Stimulated activated CD4-positive, alpha-beta T cell treated with anti-CD3 and anti-CD28 coated beads, Interleukin-2, amount 100 ng/mL, for 48 hours (primary cell): ENCODE measurements at regions not wholly inside any gene's neighbourhood (a gene's known extent, or its start where the extent isn't known, plus 50 kb on each side); places are given as distances from the start of the nearest gene placed in this dataset.

Experiments
- DNase-seq, 2 donors: peaks; one replicate each; pipeline ENCODE4 v3.0.0-alpha.2; 2020

DNA sequence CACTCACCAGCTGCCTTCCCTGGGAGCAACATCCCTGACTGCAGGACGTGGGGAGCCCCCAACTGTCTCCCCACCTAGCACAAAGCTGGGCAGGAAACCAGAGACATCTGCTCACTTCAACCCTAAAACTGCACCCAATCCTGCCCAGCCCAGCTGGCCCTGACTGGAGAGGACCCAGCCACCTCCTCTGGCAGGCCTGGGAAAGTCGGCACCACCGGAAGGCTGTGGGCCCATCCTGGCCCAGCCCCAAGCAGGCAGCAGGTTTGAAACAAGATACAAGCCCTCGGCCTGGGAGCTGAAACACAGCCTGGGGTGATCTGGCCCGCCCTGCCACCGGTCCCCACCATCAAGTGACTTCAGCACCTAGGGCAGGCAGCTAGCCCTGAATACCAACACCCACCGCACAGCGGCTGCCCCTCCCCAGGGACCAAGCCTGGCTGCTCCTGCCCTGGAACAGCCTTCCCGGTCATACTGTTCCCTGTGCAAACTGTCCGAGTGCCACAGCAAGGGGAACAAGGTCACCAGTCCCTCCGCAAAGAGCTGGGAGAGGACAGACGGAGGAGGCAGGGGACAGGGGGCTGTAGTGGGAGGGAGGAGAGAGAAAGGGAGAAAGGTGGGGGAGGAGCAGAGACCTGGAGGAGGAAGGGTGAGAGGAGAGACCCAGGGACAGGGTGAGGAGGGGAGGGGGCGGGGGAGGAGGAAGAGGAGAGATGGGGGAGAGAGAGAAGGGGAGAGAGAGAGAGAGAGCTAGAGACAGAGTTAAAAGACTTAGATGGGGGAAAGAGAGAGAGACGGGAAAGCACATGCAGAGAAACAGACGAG is 115.7 kb downstream of the RFLNA start:
- no peak for DNase-seq

DNA sequence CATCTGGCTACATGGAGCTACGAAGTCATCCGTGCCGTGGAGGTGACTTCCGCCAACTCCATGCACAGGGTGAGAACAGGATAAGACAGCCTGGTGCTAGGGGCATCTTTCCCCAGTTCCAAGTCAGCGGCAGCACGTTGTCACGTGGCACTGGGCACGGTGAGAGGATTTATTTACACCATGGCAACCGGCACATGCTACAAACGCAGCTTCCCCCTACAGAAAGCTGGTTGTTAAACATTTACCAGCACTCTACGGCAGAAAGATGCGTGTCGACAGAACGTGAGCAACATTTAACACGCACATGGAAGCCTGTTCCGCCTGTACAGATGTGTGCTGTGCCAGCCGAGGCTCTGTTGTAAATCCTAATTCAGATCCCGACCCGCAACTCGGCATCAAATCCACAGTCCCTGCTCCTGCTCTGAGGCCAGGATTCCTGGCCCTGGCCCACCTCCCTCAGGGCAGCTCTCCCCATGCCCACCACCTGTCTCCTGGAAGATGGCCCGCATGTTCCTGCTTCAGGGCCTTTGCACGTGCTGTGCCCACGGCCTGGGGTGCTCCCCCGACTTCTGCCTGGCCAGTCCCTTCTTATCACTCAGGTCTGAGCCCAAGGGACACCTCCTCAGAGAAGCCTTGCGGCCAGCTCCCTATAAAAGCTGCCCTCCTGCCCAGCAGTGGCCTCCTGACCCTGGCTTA is 114.1 kb downstream of the RFLNA start:
- no peak for DNase-seq

DNA sequence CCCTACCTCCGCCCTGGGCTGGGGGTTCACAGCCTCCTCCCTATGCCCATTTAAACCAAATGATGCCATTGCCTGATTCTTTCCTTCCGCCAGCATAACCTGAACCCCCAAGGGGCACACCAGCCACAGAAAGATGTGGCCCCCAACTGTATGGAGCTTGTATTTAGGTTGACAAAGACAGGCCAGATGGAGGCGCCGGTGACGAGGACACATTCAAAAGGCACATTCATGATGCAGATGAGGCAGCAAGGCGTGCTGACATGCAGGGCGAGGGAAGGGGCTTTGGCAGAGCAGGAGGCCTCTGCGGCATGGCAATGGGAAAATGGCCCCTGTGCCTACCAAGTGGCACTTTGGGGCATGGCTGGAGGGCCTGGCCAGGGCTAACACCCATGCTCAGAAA is 112.2 kb downstream of the RFLNA start:
- DNase-seq, result no peak

GRCh38 chr12:124406043-124406442 is 111.2 kb downstream of the RFLNA start:
- DNase-seq, result no peak

- no peak for DNase-seq
Measured at GRCh38 chr12:124405592-124405991, 110.7 kb downstream of the RFLNA start.

- DNase-seq, result no peak
Measured at GRCh38 chr12:124405151-124405550, 110.3 kb downstream of the RFLNA start.

- no peak for DNase-seq
Measured at GRCh38 chr12:124404162-124404784, 109.4 kb downstream of the RFLNA start.

DNA sequence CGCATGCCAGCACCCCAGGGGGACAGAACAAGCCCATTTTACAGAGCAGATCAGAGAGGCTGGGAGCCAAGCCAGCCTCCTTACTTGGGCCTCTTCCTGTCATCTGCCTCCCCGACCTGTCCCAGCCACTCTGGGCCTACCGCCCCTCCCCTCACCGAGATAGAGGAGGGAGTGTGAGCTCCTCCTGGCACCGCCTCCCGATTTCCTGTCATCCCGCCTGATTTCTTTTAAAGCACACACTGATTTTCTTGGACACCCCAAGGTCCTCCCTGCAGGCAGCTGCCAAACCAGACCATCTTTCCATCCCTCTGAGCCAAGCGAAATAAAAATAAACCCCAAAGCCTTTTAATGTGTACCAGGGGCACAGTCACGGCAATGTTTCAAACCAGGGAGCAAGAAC is 108.4 kb downstream of the RFLNA start:
- DNase-seq, result no peak

- DNase-seq, result no peak
Measured at GRCh38 chr12:124402248-124403066, 107.6 kb downstream of the RFLNA start.

DNA sequence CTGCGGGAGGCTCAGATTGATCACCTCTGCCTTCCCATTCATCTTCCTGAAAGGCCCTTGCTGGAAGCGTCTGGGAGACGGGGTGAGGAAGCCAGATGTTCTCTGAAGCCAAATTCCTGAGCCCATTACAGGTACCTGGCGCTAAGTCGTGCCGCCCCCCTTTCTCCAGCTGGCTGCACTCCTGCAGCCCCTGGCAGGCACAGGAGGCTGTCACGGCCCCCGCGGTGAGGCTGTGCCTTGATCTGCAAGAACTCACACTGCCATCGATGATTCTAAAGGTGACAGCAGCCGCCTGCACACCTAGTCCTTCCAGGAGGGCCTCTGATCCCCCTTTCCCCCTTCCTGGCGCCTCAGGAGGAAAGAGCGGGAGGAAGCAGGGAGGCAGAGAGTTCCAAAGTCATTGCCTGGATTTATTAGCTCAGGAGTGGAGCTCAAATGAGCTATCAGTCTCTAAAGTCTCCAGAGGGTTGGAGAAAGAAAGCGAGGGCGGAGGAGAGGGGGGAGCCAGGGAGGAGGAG is 106.9 kb downstream of the RFLNA start:
- no peak for DNase-seq

GRCh38 chr12:124400124-124400523 is 105.2 kb downstream of the RFLNA start:
- no peak for DNase-seq

DNA sequence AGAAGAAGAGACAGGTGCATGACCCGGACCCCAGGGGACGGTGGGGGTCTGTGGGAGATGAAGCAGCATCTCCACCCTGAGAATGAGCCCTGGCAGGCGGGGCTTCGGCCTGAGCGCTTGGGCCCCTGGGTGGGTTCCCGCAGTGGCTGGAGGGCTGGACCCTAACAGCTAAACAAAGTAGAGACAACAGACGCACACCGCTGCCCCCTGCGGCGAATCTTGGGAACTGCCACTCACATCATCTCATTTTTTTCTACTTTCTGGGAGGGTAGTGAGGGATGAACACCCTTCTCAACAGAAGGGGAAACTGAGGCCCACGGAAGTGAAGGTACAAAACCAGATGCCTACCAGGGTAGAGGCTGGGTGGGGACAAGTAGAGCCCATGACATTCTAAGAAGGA is 104.7 kb downstream of the RFLNA start:
- peak in 1 of 2 donors; percentile 19 for DNase-seq

DNA sequence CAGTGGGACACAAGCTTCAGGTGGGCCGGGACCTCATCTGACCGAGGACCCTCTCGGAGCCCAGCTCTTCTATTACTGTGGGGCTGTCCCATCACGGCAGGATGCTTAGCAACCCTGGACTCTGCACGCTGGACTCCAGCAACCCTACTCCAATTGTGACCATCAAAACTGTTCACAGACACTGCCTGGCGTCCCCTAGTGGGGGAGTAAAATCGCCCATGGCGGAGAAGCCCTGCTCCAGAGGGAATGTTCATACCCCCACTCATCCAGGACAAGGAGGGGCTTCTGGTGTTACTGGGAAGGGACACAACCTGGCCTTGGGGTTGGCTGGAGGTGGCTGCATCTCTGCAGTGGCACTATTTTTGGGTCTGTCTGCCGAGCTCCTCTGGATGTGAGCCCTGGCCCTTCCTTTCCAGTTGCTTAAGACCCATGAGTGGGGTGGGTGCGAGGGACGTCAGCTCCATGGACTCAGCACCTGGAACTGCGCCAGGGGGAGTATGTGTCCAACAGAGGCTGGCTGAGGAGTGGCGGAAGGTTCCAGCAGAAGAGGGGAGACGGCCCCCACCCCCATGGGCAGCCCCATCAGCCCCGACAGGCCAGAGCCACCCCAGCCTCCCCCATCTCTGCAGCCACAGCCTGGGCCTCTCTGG is 103.8 kb downstream of the RFLNA start:
- no peak for DNase-seq

DNA sequence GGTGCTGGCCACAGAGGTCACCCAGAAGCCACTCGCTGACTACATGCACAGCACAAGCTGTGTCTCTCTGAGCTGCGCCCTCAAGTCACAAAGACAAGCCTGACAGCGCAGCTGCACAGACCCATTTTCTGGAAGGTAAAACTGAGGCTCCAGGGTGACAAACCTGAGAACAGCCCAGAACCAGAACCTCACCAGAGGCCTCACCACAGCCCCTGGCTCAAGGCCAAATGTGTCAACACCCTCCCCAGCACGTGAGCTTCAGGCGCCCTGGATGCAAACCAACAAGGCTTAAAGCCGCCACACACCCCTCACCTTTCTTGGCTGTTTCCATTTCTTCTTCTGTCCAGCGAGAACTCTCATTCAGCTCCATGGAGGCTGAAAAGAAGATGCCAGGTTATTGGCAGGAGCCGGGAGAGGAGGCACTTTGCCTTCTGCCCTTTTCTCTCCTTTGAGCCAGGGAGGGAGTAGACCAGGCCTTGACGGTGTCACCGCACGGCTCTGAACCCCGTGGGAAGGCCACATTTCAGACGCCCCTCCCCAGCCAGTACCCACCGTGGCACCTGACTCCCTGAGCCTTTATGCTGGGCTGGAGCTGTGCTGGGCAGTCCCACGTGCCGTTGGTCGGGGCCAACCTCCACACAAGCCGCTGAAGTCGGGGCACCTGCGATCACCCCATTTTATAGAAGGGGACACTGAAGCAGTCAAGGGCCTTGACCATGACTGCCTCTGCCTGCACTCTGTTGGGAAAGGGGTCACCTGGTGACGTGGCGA is 103.1 kb downstream of the RFLNA start:
- DNase-seq, result no peak

- no peak for DNase-seq
Measured at GRCh38 chr12:124397399-124397679, 102.4 kb downstream of the RFLNA start.

DNA sequence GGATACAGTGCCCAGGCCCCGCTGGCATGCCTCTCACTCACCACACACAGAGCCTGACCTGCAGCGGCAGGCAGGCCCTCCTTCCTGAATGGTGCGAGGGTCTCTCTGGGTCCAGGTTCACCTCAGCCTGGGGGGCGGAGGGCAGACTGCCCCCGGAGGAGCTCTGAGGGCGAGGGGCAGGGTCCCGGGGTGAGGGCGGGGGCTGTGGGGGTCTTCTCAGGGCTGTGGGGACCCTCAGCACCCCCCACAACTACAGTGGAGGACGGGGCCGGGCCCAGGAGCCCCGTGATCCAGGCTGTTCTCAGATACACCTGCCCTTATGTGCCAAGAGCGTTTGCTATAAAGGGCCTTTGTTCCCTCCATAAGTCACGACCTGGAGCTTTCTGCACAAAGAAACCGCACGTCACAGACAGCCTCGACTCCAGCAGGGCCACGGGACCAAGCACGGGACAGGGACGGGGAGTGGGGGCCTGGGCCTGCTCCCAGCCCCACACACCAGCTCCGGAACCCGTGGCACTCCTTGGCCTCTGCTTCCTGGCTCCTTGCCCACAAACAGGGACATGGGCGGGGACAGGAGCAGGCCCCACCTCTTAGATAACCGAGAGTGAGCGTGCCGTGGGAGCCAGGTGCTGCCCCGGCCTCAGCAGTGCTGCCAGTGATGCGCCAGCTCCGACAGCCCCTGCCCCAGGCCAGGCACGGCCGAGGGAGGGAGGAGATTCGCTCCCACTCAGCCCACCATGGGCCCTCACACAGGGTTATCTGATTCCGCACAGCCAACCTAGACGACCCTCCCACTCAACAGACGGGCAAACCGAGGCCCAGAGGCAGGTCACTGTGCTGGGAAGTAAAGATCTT is 101.9 kb downstream of the RFLNA start:
- no peak for DNase-seq

GRCh38 chr12:124395986-124396385 is 101.1 kb downstream of the RFLNA start:
- DNase-seq, result no peak

DNA sequence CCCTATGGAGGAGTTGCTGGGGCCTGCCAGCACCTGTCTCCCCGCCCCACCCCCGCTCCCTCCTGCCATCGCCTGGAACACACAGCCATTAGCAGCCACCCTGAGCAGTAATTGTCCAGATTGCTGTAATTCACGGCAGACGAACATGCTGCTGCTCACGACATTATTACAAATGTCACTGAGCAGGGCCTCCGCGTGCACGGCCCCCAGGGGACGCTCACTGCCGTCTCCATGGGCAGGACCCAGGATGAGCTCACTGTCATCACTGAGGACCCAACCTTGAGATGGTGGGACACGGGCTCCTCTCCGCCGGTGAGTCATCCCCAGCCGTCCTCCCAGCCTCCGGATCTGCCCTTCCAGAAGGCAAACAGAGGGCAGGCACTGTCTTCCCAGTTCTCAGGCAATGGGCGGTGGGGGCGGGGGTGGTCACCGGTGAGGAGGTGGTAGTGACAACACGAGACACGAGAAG is 100.4 kb downstream of the RFLNA start:
- no peak for DNase-seq

DNA sequence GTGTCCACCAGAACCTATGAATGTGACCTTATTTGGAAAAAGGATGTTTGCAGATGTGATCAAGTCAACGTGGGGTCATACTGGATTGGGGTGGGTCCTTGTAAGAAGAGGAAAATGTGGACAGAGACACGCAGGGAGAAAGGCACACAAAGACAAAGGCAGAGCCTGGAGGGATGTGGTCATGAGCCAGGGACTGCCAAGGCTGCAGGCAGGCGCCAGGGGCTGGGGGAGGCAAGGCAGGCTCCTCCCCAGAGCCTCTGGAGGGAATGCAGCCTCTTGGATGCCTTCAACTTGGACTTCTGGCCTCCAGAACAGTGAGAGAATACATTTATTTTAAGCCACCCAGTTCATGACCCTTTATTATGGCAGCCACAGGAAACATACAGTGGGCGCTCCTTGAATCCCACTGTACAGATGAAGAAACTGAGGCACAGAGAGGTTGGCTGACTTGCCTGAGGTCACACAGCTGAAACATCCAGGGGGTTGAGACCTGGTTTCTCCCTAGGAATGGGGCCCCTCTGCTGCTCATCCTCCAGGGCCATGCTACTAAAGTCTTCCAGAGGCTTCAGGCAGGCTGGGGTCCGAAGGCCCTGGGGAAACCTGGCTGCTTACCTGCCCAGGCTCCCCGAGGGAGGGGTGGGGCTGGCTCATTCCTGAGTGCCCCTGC is 99.7 kb downstream of the RFLNA start:
- DNase-seq, result no peak

DNA sequence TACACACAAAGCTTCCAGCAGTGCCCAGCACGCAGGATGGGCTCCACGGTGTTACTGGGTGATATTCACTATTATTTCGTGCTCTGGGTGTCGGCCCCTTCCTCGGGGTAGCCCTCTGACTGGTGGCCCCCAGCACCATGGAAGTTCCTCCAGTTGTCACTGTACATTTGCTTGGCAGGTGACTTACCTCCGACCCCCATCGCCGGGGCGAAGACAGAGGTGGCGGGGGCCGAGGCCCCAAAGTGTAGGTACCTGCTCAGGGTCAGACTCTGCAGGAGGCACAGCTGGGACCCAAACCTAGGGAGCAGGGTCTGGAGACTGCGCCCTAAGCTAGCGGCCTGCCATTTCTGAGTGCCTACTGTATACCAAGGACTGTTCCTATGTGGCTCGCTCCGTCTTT is 98.9 kb downstream of the RFLNA start:
- no peak for DNase-seq
